HCT116 (cell line): ENCODE measurements at regions not wholly inside any gene's neighbourhood (a gene's known extent, or its start where the extent isn't known, plus 50 kb on each side); places are given as distances from the start of the nearest gene placed in this dataset.

Experiments used
- ATAC-seq: fragments of 200-7000 bp; cut with Tn5 transposase; 2 replicates; pipeline ENCODE4 v1.9.1; 2020; ENCODE audit warnings: mild to moderate bottlenecking, moderate library complexity
- BruUV-seq: library from RNA; stranded (reverse); fragments of 400-500 nt; replicated peaks from 2 replicates; lab custom pipeline; 2021; lab: Mats Ljungman, UMichigan
- CTCF ChIA-PET: fragments of 300-600 bp; sonication (Branson Sonifier 250); formaldehyde crosslinking; loops from one replicate; lab custom pipeline; 2021; ENCODE audit warnings: antibody characterized with exemption; lab: Charles Lee
- POLR2A ChIA-PET: fragments of 300-600, 350-600 bp; sonication (Branson Sonifier 250); formaldehyde crosslinking; loops from one replicate; lab custom pipeline; 2021; ENCODE audit warnings: antibody characterized with exemption; lab: Charles Lee
- RAD21 ChIA-PET, 2 experiments: fragments of 300-600 bp; sonication (Branson Sonifier 250); formaldehyde crosslinking; loops; one replicate each; lab custom pipeline; 2023; ENCODE audit warnings: low total read pairs in 2 of 2; ENCODE audit not compliant: uncharacterized antibody in 2 of 2, unreplicated experiment in 2 of 2, low non-redundant PET in 1 of 2; lab: Charles Lee
- DNase-seq: peaks from one replicate; pipeline ENCODE4 v3.0.0-alpha.2; 2010; ENCODE audit warnings: low read depth, low spot score
- H2AFZ ChIP-seq: fragments of 200-600 bp; shearing (Covaris generic), sonication (generic); 2 replicates; pipeline ENCODE4 v1.6.1; 2017; ENCODE audit warnings: low read depth, mixed run types, mixed read lengths, antibody characterized with exemption, low read length; ENCODE audit not compliant: poor library complexity, severe bottlenecking
- H3K27ac ChIP-seq: 2 replicates; pipeline ENCODE4 v1.5.1; 2012; ENCODE audit warnings: low read depth, low read length
- H3K27me3 ChIP-seq: fragments of 200-600 bp; sonication (generic); 2 replicates; pipeline ENCODE4 v1.6.1; 2016; ENCODE audit warnings: mixed run types, low read length, mixed read lengths; ENCODE audit not compliant: insufficient read depth
- H3K36me3 ChIP-seq, 2 experiments: fragments of 200-500 bp in 1 of 2; fragments of 200-600 bp in 1 of 2; sonication (Bioruptor generic) in 1 of 2; sonication (generic) in 1 of 2; 2 replicates each; pipeline versions ENCODE4 v1.5.1 to v1.6.1; 2014 to 2016; ENCODE audit warnings: low read length in 2 of 2, inconsistent platforms in 1 of 2, mixed read lengths in 1 of 2, mixed run types in 1 of 2; ENCODE audit not compliant: insufficient read depth in 2 of 2, control insufficient read depth in 1 of 2
- H3K4me1 ChIP-seq, 2 experiments: fragments of 200-600 bp in 1 of 2; sonication (generic) in 1 of 2; 2 replicates each; pipeline versions ENCODE4 v1.5.1 to v1.6.1; 2012 to 2017; ENCODE audit warnings: low read length in 2 of 2, inconsistent platforms in 1 of 2, mild to moderate bottlenecking in 1 of 2, mixed read lengths in 1 of 2, mixed run types in 1 of 2, moderate library complexity in 1 of 2; ENCODE audit not compliant: insufficient read depth in 2 of 2, control insufficient read depth in 1 of 2
- H3K4me2 ChIP-seq: fragments of 200-600 bp; sonication (generic); 2 replicates; pipeline ENCODE4 v1.6.1; 2017; ENCODE audit warnings: mixed run types, low read length, mixed read lengths
- H3K4me3 ChIP-seq, 2 experiments: fragments of 200-600 bp in 1 of 2; sonication (generic) in 1 of 2; replicated peaks in 1 of 2; 2 replicates each; pipeline ENCODE4 v1.5.1; 2011 to 2016; ENCODE audit warnings: low read length in 2 of 2, control low read depth in 1 of 2, low read depth in 1 of 2, mild to moderate bottlenecking in 1 of 2, mixed read lengths in 1 of 2, mixed run types in 1 of 2
- H3K79me2 ChIP-seq: fragments of 200-600 bp; sonication (generic); 2 replicates; pipeline ENCODE4 v1.6.1; 2017; ENCODE audit warnings: mild to moderate bottlenecking, mixed run types, low read length, moderate library complexity, mixed read lengths; ENCODE audit not compliant: insufficient read depth
- H3K9ac ChIP-seq: fragments of 200-600 bp; sonication (generic); 2 replicates; pipeline ENCODE4 v1.6.1; 2016; ENCODE audit warnings: low read length, mixed read lengths
- H3K9me2 ChIP-seq: fragments of 200-600 bp; sonication (generic), shearing (Covaris generic); 2 replicates; pipeline ENCODE4 v1.6.1; 2017; ENCODE audit warnings: mixed run types, mild to moderate bottlenecking, moderate library complexity; ENCODE audit not compliant: insufficient read depth
- H3K9me3 ChIP-seq, 2 experiments: fragments of 200-500 bp in 1 of 2; fragments of 200-600 bp in 1 of 2; sonication (Bioruptor generic) in 1 of 2; sonication (generic) in 1 of 2; 2 replicates each; pipeline ENCODE4 v1.6.1; 2014 to 2017; ENCODE audit warnings: low read length in 2 of 2, mixed read lengths in 2 of 2, inconsistent platforms in 1 of 2, low read depth in 1 of 2, mild to moderate bottlenecking in 1 of 2, mixed run types in 1 of 2, moderate library complexity in 1 of 2; ENCODE audit not compliant: control insufficient read depth in 1 of 2, insufficient read depth in 1 of 2
- H4K20me1 ChIP-seq: fragments of 200-600 bp; sonication (generic), shearing (Covaris generic); 2 replicates; pipeline ENCODE4 v1.6.1; 2017; ENCODE audit warnings: mixed run types, mild to moderate bottlenecking, moderate library complexity; ENCODE audit not compliant: insufficient read depth
- CEBPB ChIP-seq: IDR thresholded peaks from 2 replicates; pipeline ENCODE4 v1.6.1; 2012; ENCODE audit warnings: low read depth
- CTCF ChIP-seq, 3 experiments: fragments of 200-600 bp in 1 of 3; sonication (generic) in 1 of 3; IDR thresholded peaks in 2 of 3; conservative IDR thresholded peaks in 1 of 3; 2 replicates each; pipeline ENCODE4 v1.5.1; 2012 to 2017; ENCODE audit warnings: low read depth in 2 of 3, low read length in 2 of 3, antibody characterized with exemption in 1 of 3, borderline replicate concordance in 1 of 3, control low read depth in 1 of 3, mild to moderate bottlenecking in 1 of 3, mixed read lengths in 1 of 3, mixed run types in 1 of 3, moderate library complexity in 1 of 3; ENCODE audit not compliant: insufficient read depth in 1 of 3
- EGR1 ChIP-seq: IDR thresholded peaks from 2 replicates; pipeline ENCODE4 v1.6.1; 2012; ENCODE audit warnings: low read depth
- EZH2phosphoT487 ChIP-seq: fragments of 200-600 bp; IDR thresholded peaks from 2 replicates; pipeline ENCODE4 v1.6.1; 2018; ENCODE audit warnings: antibody characterized with exemption, borderline replicate concordance
- FOSL1 ChIP-seq: IDR thresholded peaks from 2 replicates; pipeline ENCODE4 v1.6.1; 2012; ENCODE audit warnings: low read depth
- JUND ChIP-seq: IDR thresholded peaks from 2 replicates; pipeline ENCODE4 v1.6.1; 2012
- MAX ChIP-seq: IDR thresholded peaks from 2 replicates; pipeline ENCODE4 v1.6.1; 2012
- POLR2AphosphoS5 ChIP-seq: IDR thresholded peaks from 2 replicates; pipeline ENCODE4 v1.6.1; 2011; ENCODE audit warnings: mild to moderate bottlenecking, low read depth, low read length, moderate library complexity
- SIN3A ChIP-seq: IDR thresholded peaks from 2 replicates; pipeline ENCODE4 v1.6.1; 2012; ENCODE audit warnings: low read depth
- YY1 ChIP-seq: IDR thresholded peaks from 2 replicates; pipeline ENCODE4 v1.6.1; 2011; ENCODE audit warnings: low read length, low read depth, moderate library complexity, mild to moderate bottlenecking; ENCODE audit not compliant: insufficient replicate concordance; ENCODE audit errors: extremely low read depth
- intact Hi-C: fragments of 100-400 bp; cut with micrococcal nuclease; formaldehyde crosslinking; loops from 2 replicates; pipeline ENCODE4 v1.10.0; 2022

GRCh38 chr2:41066168-41066567 is 614.3 kb upstream of the SLC8A1 start:
- Histone ChIP-seq H3K4me1 (no peaks in the 10 kb centered on the region), H2AFZ (no peak overlapping the region), H3K27me3 (no peaks in the 10 kb centered on the region), H3K4me2 (no peak overlapping the region), H3K4me3 (no peak overlapping the region), H3K9me3 (no peaks in the 10 kb centered on the region), H3K79me2 (no peaks in the 10 kb centered on the region), H3K9me2 (no peaks in the 10 kb centered on the region), H3K9ac (no peak overlapping the region), H3K36me3 (no peaks in the 10 kb centered on the region), H4K20me1 (no peaks in the 10 kb centered on the region), H3K27ac (no peak overlapping the region)
- DNase-seq (no peak), ATAC-seq (no peak)
- intact Hi-C loops: no loop called here
- no TSS peak for BruUV-seq
- RAD21 ChIA-PET: no interaction called here
- TF ChIP-seq JUND (no peak), EGR1 (no peak), CEBPB (no peak), FOSL1 (no peak), YY1 (no peak), POLR2AphosphoS5 (no peak), CTCF (IDR thresholded peaks at IDR 0.05 in 2 of 3, conservative IDR thresholded peaks at IDR 0.05 in 1 of 3; ENCODE audit: borderline replicate concordance in 1 of 3, insufficient read depth in 1 of 3, low read depth in 2 of 3, low read length in 2 of 3) (no peak), SIN3A (no peak), EZH2phosphoT487 (no peak)
- POLR2A ChIA-PET: no interaction called here
- CTCF ChIA-PET: no interaction called here

GRCh38 chr2:41068740-41069139 is 616.9 kb upstream of the SLC8A1 start:
- Histone ChIP-seq H2AFZ (no peak overlapping the region), H3K27ac (no peak overlapping the region), H3K4me2 (no peak overlapping the region), H3K79me2 (no peaks in the 10 kb centered on the region), H3K27me3 (no peaks in the 10 kb centered on the region), H3K4me1 (no peaks in the 10 kb centered on the region), H4K20me1 (no peaks in the 10 kb centered on the region), H3K36me3 (no peaks in the 10 kb centered on the region), H3K9ac (no peak overlapping the region), H3K4me3 (no peak overlapping the region), H3K9me2 (no peaks in the 10 kb centered on the region), H3K9me3 (no peaks in the 10 kb centered on the region)
- intact Hi-C loops: no loop called here
- no peak for ATAC-seq
- ChIA-PET CTCF (no interaction called here), RAD21 (no interaction called here), POLR2A (no interaction called here)
- no TSS peak for BruUV-seq
- TF ChIP-seq MAX (no peak), CEBPB (no peak)
- DNase-seq: no peak
